CD4-positive, alpha-beta memory T cell (primary cell): ENCODE measurements at regions not wholly inside any gene's neighbourhood (a gene's known extent, or its start where the extent isn't known, plus 50 kb on each side); places are given as distances from the start of the nearest gene placed in this dataset.
"Not testable (repeated sequence)": the region's sequence is repeated elsewhere in the genome, so short reads cannot be mapped to it uniquely, and the experiment has no call there.

Source experiments
- CTCF ChIA-PET: fragments of 350-600 bp; sonication (Branson Sonifier 250); formaldehyde crosslinking; loops from one replicate; lab custom pipeline; 2021; ENCODE audit warnings: inconsistent platforms; ENCODE audit not compliant: partially characterized antibody; lab: Charles Lee
- POLR2A ChIA-PET: fragments of 350-600 bp; sonication (Branson Sonifier 250); formaldehyde crosslinking; loops from one replicate; lab custom pipeline; 2021; ENCODE audit not compliant: partially characterized antibody; lab: Charles Lee
- DNase-seq, 5 donors: peaks; one replicate each; pipeline versions ENCODE4 v3.0.0 to v3.0.0-alpha.2; 2020 to 2022; ENCODE audit warnings: mixed read lengths in 1 of 5
- H3K27ac ChIP-seq: one replicate; pipeline ENCODE4 v1.7.0; 2013; ENCODE audit warnings: low read depth, low read length
- H3K27me3 ChIP-seq: 2 replicates; pipeline ENCODE4 v1.7.0; 2013; ENCODE audit warnings: mild to moderate bottlenecking, low read length, moderate library complexity; ENCODE audit not compliant: insufficient read depth
- H3K36me3 ChIP-seq: 2 replicates; pipeline ENCODE4 v1.7.0; 2013; ENCODE audit warnings: mild to moderate bottlenecking, low read length, moderate library complexity; ENCODE audit not compliant: insufficient read depth
- H3K4me1 ChIP-seq: 2 replicates; pipeline ENCODE4 v1.7.0; 2013; ENCODE audit warnings: mild to moderate bottlenecking, low read length, moderate library complexity; ENCODE audit not compliant: insufficient read depth
- H3K4me3 ChIP-seq, 2 donors: one replicate each; pipeline ENCODE4 v1.7.0; 2013; ENCODE audit warnings: low read length in 2 of 2, mild to moderate bottlenecking in 1 of 2
- H3K9me3 ChIP-seq, 2 donors: one replicate each; pipeline ENCODE4 v1.7.0; 2013; ENCODE audit warnings: low read length in 2 of 2, control low read depth in 1 of 2; ENCODE audit not compliant: control insufficient read depth in 1 of 2
- H3K27ac Mint-ChIP-seq, 7 donors: one replicate each; pipeline ENCODE4 v1.8.0; 2020 to 2021; ENCODE audit warnings: mixed read lengths in 7 of 7, mild to moderate bottlenecking in 6 of 7, inconsistent platforms in 3 of 7, moderate library complexity in 3 of 7
- H3K27me3 Mint-ChIP-seq, 2 donors: one replicate each; pipeline ENCODE4 v1.8.0; 2020 to 2021; ENCODE audit warnings: mixed read lengths in 2 of 2
- H3K36me3 Mint-ChIP-seq, 2 donors: one replicate each; pipeline ENCODE4 v1.8.0; 2020 to 2021; ENCODE audit warnings: mixed read lengths in 2 of 2, inconsistent platforms in 1 of 2, mild to moderate bottlenecking in 1 of 2
- H3K4me1 Mint-ChIP-seq, 4 donors: one replicate each; pipeline ENCODE4 v1.8.0; 2020 to 2021; ENCODE audit warnings: mixed read lengths in 4 of 4, mild to moderate bottlenecking in 1 of 4
- H3K4me3 Mint-ChIP-seq, 8 donors: one replicate each; pipeline ENCODE4 v1.8.0; 2020 to 2021; ENCODE audit warnings: mixed read lengths in 8 of 8, mild to moderate bottlenecking in 7 of 8, moderate library complexity in 6 of 8, inconsistent platforms in 3 of 8
- H3K9me3 Mint-ChIP-seq, 8 donors: one replicate each; pipeline ENCODE4 v1.8.0; 2020 to 2021; ENCODE audit warnings: mixed read lengths in 8 of 8, mild to moderate bottlenecking in 5 of 8, inconsistent platforms in 3 of 8, moderate library complexity in 1 of 8
- intact Hi-C: fragments of 100-400 bp; cut with micrococcal nuclease; formaldehyde crosslinking; loops from one replicate; pipeline ENCODE4 v1.15.1; 2023

DNA sequence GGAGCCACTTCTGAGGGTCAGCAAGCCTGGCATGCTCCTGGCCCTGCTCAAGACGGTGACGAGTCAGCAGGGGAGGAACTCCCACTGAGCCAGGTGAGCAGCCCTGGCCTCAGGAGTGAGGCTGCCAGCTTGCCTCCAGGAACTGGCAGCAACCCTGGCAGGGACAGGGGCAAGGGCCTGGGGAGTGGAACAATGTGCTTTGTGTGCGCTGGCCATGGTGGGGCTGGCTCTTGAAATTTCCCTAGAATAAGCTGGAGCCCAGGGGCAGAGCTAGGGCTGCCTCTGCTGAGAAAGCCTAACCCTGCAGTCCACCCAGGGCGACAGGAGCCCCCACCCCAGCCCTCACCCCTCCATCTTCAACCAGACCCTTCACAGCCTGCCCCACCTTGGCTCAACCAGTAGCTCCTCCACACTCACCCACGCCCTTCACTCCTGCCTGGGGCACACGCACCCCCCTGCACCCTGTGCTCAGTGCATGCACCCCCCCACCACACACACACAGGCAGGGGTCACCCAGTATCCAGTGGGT, 88.0 kb downstream of the MRPL14 start:
- Mint-ChIP-seq H3K27ac (no peak overlapping the region), H3K4me1 (no peaks in the 10 kb centered on the region), H3K9me3 (no peaks in the 10 kb centered on the region), H3K36me3 (no peaks in the 10 kb centered on the region), H3K4me3 (no peak overlapping the region), H3K27me3 (peaks cover 0 to 5% of the 10 kb centered on the region in 2 donors)
- POLR2A ChIA-PET: no interaction called here
- Histone ChIP-seq H3K27ac (no peak overlapping the region), H3K9me3 (no peaks in the 10 kb centered on the region), H3K36me3 (no peaks in the 10 kb centered on the region), H3K4me1 (no peaks in the 10 kb centered on the region), H3K4me3 (no peak overlapping the region), H3K27me3 (no peaks in the 10 kb centered on the region)
- no peak for DNase-seq
- intact Hi-C loops: no loop called here
- CTCF ChIA-PET: no interaction called here

DNA sequence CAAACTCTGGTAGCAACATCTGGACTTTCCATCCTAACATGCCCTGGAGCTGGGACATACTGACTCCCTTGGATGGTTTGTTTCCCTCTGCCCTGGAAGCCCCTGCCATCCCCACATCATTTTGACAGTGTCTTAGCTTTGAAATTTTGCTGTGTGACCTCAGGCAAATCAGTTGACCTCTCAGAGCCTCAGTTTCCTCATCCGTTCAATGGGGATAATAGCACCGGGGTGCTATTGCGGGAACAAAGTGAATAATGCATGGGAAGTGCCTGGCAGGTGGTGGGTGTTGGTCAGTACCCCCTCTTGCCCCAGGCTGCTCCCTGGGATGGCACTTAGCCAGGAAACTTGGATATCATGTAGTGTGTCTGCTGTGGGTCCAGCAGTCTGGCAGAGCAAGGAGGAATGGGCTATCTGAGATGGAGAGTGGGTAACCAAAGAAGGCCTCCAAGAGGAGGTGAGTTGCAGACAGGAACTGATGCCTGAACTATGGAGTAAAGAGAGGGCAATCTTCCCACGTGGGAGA, 88.6 kb downstream of the MRPL14 start:
- H3K4me3 Mint-ChIP-seq: no peak overlapping the region
- POLR2A ChIA-PET: no interaction called here
- Histone ChIP-seq H3K9me3 (no peaks in the 10 kb centered on the region), H3K4me1 (no peaks in the 10 kb centered on the region), H3K4me3 (no peak overlapping the region), H3K27ac (no peak overlapping the region), H3K36me3 (no peaks in the 10 kb centered on the region), H3K27me3 (no peaks in the 10 kb centered on the region)
- peaks cover 0 to 5% of the 10 kb centered on the region in 2 donors for H3K27me3 Mint-ChIP-seq
- H3K36me3 Mint-ChIP-seq: no peaks in the 10 kb centered on the region
- CTCF ChIA-PET: no interaction called here
- no peaks in the 10 kb centered on the region for H3K9me3 Mint-ChIP-seq
- no peak overlapping the region for H3K27ac Mint-ChIP-seq
- DNase-seq: no peak
- intact Hi-C loops: no loop called here
- H3K4me1 Mint-ChIP-seq: no peaks in the 10 kb centered on the region

DNA sequence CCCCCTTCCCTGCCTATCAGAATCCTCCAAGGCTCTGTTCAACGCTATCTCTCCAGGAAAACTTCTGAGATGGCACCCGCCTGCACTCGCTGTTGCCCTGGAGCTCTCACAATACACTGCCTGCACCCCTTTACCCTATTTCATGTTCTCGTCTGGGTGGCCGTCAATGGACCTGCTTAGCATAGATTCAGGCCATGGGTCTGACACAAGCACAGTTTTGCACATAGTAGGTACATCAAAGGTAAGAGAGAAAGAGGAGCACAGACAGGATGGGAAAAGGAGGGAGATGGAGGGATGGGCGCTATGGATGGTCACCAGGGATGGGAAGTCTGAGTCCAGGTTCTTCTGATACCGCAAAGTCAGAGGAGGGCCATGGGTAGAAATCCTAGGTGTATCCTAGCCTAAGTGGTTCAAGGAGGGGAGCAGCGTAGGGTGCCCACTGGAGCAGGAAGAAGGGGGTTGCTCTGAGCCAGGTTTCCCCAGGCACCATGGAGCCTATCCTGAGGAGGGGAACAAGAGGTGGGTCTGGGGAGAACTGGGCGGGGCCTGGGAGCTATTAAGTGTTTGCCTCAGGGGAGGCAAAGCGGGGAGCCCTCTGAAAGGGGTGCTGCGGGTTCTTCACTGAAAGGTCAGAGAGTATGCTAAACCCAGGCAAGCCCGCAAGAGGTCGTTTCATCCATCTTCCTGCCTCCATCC, 89.3 kb downstream of the MRPL14 start:
- no peaks in the 10 kb centered on the region for H3K9me3 Mint-ChIP-seq
- Histone ChIP-seq H3K36me3 (no peaks in the 10 kb centered on the region), H3K27ac (no peak overlapping the region), H3K4me1 (no peaks in the 10 kb centered on the region), H3K27me3 (no peaks in the 10 kb centered on the region), H3K9me3 (no peaks in the 10 kb centered on the region), H3K4me3 (no peak overlapping the region)
- H3K27ac Mint-ChIP-seq: no peak overlapping the region
- DNase-seq: no peak
- no peaks in the 10 kb centered on the region for H3K4me1 Mint-ChIP-seq
- peaks cover 0 to 5% of the 10 kb centered on the region in 2 donors for H3K27me3 Mint-ChIP-seq
- H3K4me3 Mint-ChIP-seq: no peak overlapping the region
- CTCF ChIA-PET: no interaction called here
- POLR2A ChIA-PET: no interaction called here
- H3K36me3 Mint-ChIP-seq: no peaks in the 10 kb centered on the region
- intact Hi-C loops: no loop called here

DNA sequence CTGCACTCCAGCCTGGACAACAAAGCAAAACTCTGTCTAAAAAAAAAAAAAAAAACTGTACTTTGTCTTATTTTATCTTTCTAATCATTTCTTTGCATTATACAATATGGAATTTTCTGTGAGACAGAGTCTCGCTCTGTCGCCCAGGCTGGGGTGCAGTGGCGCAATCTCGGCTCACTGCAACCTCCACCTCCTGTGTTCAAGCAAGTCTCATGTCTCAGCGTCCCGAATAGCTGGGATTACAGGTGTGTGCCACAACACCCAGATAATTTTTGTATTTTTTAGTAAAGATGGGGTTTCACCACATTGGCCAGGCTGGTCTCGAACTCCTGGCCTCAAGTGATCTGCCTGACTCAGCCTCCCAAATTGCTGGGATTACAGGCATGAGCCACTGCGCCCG, 90.0 kb downstream of the MRPL14 start:
- H3K27me3 ChIP-seq, H3K27ac Mint-ChIP-seq, H3K4me3 ChIP-seq, POLR2A ChIA-PET, H3K4me1 ChIP-seq, H3K36me3 ChIP-seq, H3K4me1 Mint-ChIP-seq, H3K9me3 Mint-ChIP-seq, DNase-seq, H3K27ac ChIP-seq, H3K36me3 Mint-ChIP-seq, H3K4me3 Mint-ChIP-seq, intact Hi-C loops, CTCF ChIA-PET, H3K9me3 ChIP-seq, H3K27me3 Mint-ChIP-seq: not testable (repeated sequence)

DNA sequence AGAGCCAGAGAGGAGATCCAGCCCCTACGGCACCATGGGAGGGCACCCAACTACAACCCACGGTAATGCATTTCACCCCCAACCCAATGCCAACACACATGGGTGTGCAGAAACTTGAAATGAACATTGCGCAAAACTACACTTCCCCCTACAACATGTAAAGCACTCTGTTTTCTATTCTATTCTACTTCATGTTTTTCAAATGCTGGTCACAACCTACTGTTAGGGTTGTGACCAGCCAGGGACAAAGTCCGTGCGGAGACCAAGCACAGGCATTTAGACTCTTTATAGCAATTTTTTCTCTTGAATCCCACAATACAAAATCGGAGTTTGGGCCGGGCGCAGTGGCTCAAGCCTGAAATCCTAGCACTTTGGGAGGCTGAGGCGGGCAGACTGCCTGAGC, 90.6 kb downstream of the MRPL14 start:
- Histone ChIP-seq H3K4me1 (no peaks in the 10 kb centered on the region), H3K27ac (no peak overlapping the region), H3K36me3 (no peaks in the 10 kb centered on the region), H3K27me3 (no peaks in the 10 kb centered on the region), H3K9me3 (no peaks in the 10 kb centered on the region), H3K4me3 (no peak overlapping the region)
- ChIA-PET CTCF (no interaction called here), POLR2A (no interaction called here)
- H3K27me3 Mint-ChIP-seq: peaks cover 0 to 5% of the 10 kb centered on the region in 2 donors
- H3K9me3 Mint-ChIP-seq: no peaks in the 10 kb centered on the region
- DNase-seq: no peak
- no peaks in the 10 kb centered on the region for H3K4me1 Mint-ChIP-seq
- no peak overlapping the region for H3K27ac Mint-ChIP-seq
- H3K36me3 Mint-ChIP-seq: no peaks in the 10 kb centered on the region
- H3K4me3 Mint-ChIP-seq: no peak overlapping the region
- intact Hi-C loops: no loop called here

DNA sequence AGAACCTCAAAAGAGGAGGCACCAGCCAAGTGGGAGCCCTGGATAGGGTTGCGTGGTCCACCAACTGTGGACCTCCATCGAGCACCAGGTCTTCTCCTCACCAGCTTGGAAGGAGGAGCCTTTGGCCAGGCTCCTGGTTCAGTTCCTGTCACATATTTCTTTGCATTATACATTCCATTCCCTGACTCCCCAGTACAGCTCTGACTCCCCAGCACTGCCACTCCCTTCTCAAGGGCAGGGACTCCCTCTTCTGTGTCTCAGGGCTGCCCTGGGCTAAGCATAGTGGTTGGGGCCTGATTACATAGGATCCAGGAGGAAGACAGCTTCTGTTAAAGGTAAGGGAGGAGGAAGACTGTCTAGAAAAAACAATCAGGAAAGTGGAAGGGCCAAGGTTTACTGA, 91.1 kb downstream of the MRPL14 start:
- POLR2A ChIA-PET: no interaction called here
- no peak overlapping the region for H3K27ac Mint-ChIP-seq
- Histone ChIP-seq H3K27me3 (no peaks in the 10 kb centered on the region), H3K27ac (no peak overlapping the region), H3K36me3 (no peaks in the 10 kb centered on the region), H3K9me3 (no peaks in the 10 kb centered on the region), H3K4me3 (no peak overlapping the region), H3K4me1 (no peaks in the 10 kb centered on the region)
- no peak overlapping the region for H3K4me3 Mint-ChIP-seq
- no peaks in the 10 kb centered on the region for H3K4me1 Mint-ChIP-seq
- intact Hi-C loops: no loop called here
- no peaks in the 10 kb centered on the region for H3K36me3 Mint-ChIP-seq
- no peaks in the 10 kb centered on the region for H3K9me3 Mint-ChIP-seq
- no peak for DNase-seq
- CTCF ChIA-PET: no interaction called here
- H3K27me3 Mint-ChIP-seq: peaks cover 0 to 6% of the 10 kb centered on the region in 2 donors

DNA sequence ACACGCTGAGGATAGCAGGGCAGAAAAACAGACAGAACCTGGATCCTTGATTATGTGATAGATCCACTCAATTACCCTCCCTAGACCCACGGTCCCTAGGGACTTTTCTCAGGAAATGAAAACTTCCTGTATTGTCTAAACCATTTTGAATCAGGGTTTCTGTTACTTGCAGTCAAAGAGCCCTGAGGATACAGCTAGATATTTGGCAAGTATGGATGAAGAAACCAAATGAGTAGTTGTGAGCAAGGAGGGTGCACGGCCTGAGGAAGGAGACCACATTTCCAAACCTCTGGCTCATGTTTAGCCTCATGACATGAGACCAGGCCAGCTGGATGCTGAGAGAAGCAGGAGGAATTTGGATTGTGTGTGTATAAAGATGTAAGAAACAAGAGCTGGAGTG, 91.6 kb downstream of the MRPL14 start:
- CTCF ChIA-PET: no interaction called here
- POLR2A ChIA-PET: no interaction called here
- no peaks in the 10 kb centered on the region for H3K4me1 ChIP-seq
- H3K4me1 Mint-ChIP-seq: no peaks in the 10 kb centered on the region
- intact Hi-C loops: no loop called here
- no peak overlapping the region for H3K27ac ChIP-seq
- peaks cover under 1 to 6% of the 10 kb centered on the region in 2 donors for H3K27me3 Mint-ChIP-seq
- H3K9me3 Mint-ChIP-seq: no peaks in the 10 kb centered on the region
- no peak for DNase-seq
- H3K9me3 ChIP-seq: no peaks in the 10 kb centered on the region
- H3K27ac Mint-ChIP-seq: no peak overlapping the region
- no peaks in the 10 kb centered on the region for H3K27me3 ChIP-seq
- no peaks in the 10 kb centered on the region for H3K36me3 Mint-ChIP-seq
- H3K36me3 ChIP-seq: no peaks in the 10 kb centered on the region
- H3K4me3 ChIP-seq: no peak overlapping the region
- no peak overlapping the region for H3K4me3 Mint-ChIP-seq
